PFSK-1 (cell line): ENCODE measurements at regions not wholly inside any gene's neighbourhood (a gene's known extent, or its start where the extent isn't known, plus 50 kb on each side); places are given as distances from the start of the nearest gene placed in this dataset.

Experiments
- FOXP2 ChIP-seq: optimal IDR thresholded peaks from 2 replicates; pipeline ENCODE3; 2011; ENCODE audit warnings: borderline replicate concordance, control low read depth, inconsistent platforms; ENCODE audit not compliant: insufficient read depth; ENCODE audit errors: extremely low read length, extremely low read depth
- POLR2AphosphoS5 ChIP-seq: IDR thresholded peaks from 2 replicates; pipeline ENCODE4 v1.6.1; 2012; ENCODE audit warnings: low read depth, mild to moderate bottlenecking, control low read depth, low read length, moderate library complexity
- SIN3A ChIP-seq: IDR thresholded peaks from 2 replicates; pipeline ENCODE4 v1.6.1; 2012; ENCODE audit warnings: mild to moderate bottlenecking, low read length, moderate library complexity, borderline replicate concordance; ENCODE audit not compliant: insufficient read depth
- TAF1 ChIP-seq: IDR thresholded peaks from 2 replicates; pipeline ENCODE4 v1.6.1; 2012; ENCODE audit warnings: low read length, control low read depth, borderline replicate concordance; ENCODE audit not compliant: insufficient read depth
- TF ChIP-seq, protein P1 (sequence below), 2 experiments: IDR thresholded peaks; 2 replicates each; pipeline versions ENCODE4 v1.6.1 to v1.8.0; 2011 to 2012; ENCODE audit warnings: low read depth in 2 of 2, low read length in 2 of 2, control low read depth in 1 of 2, inconsistent platforms in 1 of 2, mild to moderate bottlenecking in 1 of 2, moderate library complexity in 1 of 2; ENCODE audit not compliant: insufficient read depth in 1 of 2

DNA sequence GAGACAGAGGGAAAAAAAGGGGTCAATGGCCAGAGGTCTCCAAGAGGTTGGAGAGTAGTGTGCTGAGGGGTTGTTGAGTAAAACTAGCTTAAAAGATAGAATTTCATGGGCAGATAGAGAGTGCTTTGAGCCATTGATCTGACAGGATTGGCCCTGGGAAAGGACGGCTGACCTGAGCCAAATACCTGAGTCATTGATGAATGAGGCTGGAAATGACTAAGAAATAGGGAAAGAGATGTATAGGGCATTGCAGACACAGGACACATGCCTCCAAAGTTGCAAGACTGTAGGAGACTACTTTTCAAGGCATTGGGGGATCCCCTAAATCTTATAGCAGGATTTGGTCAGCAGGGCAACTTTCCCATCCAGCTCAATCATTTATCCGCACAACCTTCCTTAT is 168.7 kb downstream of the ABCC12 start:
- TF ChIP-seq SIN3A (no peak), FOXP2 (no peak), POLR2AphosphoS5 (no peak), TAF1 (no peak)
- TF ChIP-seq, protein P1, sequence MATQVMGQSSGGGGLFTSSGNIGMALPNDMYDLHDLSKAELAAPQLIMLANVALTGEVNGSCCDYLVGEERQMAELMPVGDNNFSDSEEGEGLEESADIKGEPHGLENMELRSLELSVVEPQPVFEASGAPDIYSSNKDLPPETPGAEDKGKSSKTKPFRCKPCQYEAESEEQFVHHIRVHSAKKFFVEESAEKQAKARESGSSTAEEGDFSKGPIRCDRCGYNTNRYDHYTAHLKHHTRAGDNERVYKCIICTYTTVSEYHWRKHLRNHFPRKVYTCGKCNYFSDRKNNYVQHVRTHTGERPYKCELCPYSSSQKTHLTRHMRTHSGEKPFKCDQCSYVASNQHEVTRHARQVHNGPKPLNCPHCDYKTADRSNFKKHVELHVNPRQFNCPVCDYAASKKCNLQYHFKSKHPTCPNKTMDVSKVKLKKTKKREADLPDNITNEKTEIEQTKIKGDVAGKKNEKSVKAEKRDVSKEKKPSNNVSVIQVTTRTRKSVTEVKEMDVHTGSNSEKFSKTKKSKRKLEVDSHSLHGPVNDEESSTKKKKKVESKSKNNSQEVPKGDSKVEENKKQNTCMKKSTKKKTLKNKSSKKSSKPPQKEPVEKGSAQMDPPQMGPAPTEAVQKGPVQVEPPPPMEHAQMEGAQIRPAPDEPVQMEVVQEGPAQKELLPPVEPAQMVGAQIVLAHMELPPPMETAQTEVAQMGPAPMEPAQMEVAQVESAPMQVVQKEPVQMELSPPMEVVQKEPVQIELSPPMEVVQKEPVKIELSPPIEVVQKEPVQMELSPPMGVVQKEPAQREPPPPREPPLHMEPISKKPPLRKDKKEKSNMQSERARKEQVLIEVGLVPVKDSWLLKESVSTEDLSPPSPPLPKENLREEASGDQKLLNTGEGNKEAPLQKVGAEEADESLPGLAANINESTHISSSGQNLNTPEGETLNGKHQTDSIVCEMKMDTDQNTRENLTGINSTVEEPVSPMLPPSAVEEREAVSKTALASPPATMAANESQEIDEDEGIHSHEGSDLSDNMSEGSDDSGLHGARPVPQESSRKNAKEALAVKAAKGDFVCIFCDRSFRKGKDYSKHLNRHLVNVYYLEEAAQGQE (IDR thresholded peaks at IDR 0.05; ENCODE audit: insufficient read depth in 1 of 2, low read depth in 2 of 2, low read length in 2 of 2): no peak
